ENCODE measurements at regions not wholly inside any gene's neighbourhood (a gene's known extent, or its start where the extent isn't known, plus 50 kb on each side); places are given as distances from the start of the nearest gene placed in this dataset.

GRCh38 chrX:78213331-78213730 lies 73.9 kb upstream of the TAF9B start:
- DNase-seq: no peak

- DNase-seq: peak; percentile 1
Measured at GRCh38 chrX:78199851-78200250, 60.4 kb upstream of the TAF9B start.

Measured in fibroblast of skin of back (primary cell).